Activated T-helper 9 cell treated with anti-CD3 and anti-CD28 coated beads, Interleukin-2, amount 50 U/mL, for 16 hours (primary cell): ENCODE measurements at regions not wholly inside any gene's neighbourhood (a gene's known extent, or its start where the extent isn't known, plus 50 kb on each side); places are given as distances from the start of the nearest gene placed in this dataset.
"Not testable (repeated sequence)": the region's sequence is repeated elsewhere in the genome, so short reads cannot be mapped to it uniquely, and the experiment has no call there.

ENCODE experiments used
- DNase-seq: peaks from one replicate; pipeline ENCODE4 v3.0.0-alpha.2; 2020; ENCODE audit warnings: low read depth

DNA sequence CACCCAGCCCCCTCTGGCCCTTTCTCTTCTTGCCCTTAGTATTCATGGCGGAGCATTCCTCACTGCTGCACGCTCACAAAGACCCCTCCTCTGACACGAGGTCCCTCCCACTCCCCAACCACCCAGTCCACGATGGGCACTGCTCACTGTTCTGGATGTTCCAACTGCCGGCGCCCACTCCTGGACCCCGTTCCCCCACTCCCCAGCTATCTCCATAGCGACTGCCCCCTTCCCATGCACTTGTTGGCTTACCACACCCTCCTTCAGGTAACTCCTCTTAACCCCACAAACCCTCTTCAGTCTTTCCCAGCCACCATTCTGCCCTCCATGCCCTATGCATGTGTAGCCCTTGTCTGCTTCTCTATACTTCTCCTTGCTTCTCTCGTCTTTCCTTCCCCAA, 961.5 kb upstream of the DEFB115 start:
- DNase-seq, result not testable (repeated sequence)

DNA sequence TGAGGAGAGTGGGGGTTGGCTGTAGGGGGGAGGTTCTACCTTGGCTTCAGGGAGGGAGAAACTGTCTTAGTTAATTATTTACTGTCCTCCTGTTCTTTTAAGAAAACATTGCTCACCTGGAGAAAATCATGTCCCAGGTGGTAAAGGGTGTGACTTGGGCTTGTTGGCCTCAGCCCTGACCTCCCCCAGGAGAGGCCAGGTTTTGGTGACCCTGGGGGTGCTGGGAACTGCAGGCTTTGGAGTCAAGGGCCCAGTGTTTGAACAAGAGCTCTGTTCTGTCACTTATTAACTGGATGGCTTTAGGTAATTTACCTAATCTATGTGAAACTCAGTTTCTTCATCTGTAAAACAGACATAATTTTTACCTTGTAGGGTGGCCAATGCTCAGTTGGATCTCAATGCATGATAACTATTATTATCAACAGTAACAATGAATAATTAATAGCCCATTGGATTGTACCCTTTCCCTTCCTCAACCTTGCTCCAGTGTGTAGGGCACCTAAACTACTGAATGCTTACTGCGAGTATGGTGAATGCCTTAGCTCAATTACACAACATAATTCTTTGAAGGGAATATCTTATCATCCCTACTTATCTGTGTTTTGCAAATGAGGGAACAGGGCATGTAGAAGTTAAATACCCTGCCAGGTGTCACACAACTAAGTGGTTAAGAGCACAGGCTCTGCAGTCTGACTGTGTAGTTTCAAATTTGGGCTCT, 959.4 kb upstream of the DEFB115 start:
- DNase-seq, result not testable (repeated sequence)

DNA sequence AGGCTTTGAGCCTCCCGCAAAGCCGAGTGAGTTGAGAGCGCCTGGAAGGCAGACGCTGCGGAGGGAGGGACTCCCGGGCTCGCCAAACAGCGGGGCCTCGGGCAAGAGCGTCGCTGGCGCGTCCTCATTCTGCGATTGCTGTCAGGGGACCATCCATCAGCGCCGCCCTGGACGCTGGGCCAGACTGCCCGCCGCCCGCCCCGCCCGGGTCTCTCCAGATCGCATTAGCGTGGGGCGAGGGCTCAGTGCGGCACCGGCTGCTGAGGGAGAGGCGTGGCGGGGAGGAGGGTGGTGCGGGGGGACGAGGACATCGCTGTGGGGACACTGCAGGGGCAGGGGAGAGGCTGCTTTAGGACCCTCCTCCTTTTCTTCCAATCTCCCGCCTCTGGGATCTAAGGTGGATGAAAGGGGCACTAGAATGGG, 957.2 kb upstream of the DEFB115 start:
- DNase-seq, result not testable (repeated sequence)

DNA sequence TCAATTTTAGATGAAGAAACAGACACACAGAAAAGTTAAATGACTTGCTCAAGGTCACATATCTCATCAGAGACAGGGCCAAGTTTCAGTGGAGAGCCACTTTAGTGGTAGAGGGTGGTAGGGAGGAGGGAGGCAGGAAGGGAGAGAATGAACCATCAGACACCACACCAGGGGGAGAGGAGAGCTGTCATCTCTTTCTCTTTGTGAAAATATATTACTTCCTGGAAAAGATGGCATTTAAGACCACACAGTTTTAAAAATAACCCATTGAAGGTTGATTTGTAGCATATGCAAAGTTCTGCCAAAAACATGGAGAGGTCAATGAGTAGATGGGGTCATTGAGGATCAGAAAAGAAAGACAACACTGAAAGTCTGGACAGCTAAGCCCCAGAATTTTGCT, 954.7 kb upstream of the DEFB115 start:
- DNase-seq, result not testable (repeated sequence)

DNA sequence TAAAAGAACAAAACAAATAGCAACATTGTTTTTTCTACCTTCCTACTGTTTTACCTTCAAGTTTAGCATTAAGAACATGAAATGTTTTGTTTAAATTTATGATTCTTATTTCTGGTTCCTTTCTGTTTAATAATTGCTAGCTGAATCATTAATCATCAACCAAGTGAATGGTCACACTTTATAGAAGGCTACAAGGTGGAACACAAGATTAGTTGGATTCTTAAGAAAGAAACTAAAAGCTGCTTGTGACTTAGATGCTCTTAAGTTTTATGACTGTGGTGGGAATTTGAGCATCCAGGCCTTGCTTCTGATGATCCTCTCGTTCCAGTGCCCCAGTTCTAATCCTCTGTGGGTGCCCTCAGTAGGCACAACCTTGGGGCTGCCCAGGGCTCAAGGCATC, 947.5 kb upstream of the DEFB115 start:
- DNase-seq, result not testable (repeated sequence)

DNA sequence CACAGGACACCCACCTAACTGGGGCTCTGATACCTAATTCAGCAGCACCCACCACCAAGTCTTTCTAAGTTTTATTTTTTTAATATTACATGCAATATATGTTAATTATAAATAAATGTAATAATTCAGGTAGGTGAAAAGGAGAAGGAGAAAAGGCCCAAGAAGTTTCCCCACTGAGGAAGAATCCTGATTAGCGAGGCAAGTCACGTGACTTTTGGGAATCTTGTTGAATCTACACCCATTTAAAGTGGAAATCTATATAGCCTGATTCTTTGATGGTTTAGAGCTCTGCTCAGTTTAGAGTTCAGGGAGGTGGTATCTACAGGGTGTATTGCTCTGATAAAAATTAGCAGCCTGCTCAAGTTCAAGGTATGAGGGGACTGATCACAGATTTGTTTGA, 947.1 kb upstream of the DEFB115 start:
- not testable (repeated sequence) for DNase-seq

DNA sequence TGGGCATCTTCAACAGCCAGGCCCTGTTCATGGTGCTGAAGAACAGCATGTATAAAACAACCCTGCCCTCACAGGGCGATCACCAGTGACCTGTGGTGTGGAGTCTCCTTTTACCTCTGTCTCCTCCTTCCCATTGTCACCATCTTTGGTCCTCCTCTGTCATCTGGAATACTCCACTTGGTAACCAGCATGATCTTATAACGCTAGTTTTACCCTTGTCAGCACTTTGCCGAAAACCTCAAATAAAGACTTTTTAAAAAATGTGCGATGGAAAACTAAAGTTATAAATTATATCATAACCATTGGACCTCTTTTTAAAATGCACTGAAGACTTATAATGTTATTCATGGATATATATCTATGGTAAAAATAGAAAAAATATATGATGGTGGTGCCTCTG, 945.2 kb upstream of the DEFB115 start:
- not testable (repeated sequence) for DNase-seq

DNA sequence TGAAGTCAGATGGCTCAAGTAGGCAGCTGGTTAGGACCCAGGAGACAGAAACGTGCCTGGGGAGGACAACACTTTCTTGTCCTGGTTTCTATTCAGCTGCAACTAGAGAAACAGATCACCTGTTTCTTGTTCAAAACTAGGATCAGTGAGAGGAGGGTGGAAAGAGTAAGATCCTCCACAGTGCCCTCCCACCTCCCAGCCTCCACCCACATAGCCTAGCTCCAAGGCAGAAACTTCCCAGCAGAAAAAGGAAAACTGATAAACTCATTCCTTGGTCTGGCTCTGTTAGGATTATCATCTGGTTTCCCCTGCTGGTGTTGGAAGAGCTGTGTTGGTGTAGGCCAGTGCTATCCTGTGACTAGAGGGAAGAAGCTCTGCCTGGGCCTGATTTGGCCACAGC, 943.8 kb upstream of the DEFB115 start:
- DNase-seq, result not testable (repeated sequence)

DNA sequence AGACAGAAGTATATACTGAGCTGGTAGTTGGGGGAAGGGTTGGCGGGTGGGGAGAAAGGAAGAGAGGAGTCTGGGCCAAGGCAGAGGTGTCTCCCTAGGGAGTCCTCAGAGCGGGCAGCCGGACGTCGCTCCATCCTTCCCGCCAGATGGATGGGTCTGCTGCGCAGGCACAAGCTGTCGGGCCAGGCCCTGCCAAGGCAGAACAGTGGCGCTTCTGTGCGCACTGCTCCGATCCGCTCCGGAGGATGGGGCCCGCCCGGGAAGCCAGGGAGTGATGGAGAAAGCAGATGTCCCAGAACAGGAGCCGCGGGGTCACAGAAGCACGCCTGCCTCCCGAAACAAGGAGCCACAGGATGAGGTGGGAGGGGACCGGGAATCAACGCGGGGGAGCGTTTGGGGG, 941.4 kb upstream of the DEFB115 start:
- DNase-seq, result not testable (repeated sequence)

DNA sequence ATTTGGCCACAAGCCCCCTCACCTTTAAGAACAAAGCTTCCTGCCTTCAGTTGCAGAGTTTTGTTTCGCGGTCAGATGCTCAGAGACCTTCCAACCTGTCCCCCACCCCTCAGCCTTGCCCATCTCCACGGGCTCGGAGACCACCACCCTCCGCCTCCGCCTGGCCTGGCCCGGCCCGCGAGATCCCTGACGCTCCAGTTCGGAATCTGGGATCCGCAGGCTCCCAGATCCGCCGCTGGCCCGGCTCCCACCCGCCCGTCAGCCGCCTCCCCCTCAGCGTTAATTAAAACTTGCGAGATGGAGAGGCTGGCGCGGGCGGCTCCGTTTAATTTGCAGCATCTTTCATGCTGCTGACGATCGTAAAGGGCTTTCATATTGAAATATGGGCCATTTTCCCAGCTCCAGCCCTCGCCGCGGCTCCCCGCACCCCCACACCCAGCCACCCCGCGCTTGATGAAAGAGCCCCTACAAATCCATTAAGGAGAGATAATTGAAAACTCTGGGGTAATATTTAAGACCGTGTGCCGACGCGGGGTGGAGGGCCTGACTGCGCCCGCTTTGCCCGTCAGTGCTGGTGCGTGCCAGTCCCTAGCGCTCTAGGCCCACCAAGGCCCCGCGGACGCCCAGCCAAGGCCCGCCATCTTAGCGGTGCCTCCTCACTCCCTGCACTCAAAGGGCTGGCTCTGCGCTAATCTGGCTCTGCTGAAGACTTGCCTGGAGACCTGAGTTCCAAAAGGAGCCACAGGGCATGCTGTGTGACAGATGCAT, 940.7 kb upstream of the DEFB115 start:
- DNase-seq, result not testable (repeated sequence)

DNA sequence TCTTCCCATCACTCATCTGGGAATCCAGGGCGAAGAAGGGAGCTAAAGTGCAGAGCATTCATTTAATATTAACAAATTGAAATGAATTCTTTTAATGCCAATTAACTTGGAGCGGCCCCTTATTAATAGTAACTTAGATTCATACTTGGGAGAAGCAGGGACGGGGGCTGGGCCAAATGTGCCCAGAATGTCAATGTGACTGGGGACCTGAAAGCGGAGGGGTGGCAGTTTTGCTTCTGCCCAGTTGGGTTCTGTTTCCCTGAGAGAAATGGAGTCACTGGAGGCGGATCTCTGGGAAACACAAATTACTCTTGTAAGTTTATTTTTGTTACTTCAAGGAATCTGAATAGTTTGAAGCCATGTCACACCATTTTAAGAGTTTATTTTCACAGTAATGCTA, 923.7 kb upstream of the DEFB115 start:
- DNase-seq, result not testable (repeated sequence)

DNA sequence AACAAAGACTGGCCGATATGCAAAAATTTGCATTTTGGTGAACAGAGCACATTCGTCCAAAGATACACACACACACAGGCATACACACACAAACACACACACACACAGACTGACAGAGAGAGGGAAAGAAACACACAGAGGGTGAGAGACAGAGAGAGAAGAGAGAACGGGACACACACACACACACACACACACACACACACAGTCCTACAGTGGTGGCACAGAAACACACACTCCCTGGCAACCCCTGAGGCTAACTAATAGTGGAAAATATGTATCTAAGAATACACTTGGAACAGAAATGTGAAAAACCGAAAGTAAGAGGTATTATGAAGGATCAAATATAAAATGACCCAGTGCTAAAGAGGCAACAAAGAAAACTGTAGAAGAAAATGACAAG, 919.9 kb upstream of the DEFB115 start:
- not testable (repeated sequence) for DNase-seq

DNA sequence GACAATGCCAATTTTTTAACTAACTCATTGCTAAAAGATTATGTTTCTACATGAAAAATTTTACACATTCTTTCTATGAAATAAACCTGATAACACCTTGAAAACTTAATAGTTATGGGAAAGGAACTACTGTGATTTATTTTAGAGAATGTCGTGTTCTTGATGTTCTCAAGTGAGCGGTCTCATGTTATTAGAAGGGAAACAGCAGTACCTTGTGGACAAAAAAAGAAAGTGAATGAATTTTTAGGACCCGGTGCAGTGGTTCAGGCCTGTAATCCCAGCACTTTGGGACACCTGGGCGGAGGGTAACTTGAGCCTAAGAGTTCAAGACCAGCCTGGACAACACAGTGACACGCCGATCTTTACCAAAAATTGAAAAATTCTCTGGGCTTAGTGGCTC, 908.5 kb upstream of the DEFB115 start:
- not testable (repeated sequence) for DNase-seq

DNA sequence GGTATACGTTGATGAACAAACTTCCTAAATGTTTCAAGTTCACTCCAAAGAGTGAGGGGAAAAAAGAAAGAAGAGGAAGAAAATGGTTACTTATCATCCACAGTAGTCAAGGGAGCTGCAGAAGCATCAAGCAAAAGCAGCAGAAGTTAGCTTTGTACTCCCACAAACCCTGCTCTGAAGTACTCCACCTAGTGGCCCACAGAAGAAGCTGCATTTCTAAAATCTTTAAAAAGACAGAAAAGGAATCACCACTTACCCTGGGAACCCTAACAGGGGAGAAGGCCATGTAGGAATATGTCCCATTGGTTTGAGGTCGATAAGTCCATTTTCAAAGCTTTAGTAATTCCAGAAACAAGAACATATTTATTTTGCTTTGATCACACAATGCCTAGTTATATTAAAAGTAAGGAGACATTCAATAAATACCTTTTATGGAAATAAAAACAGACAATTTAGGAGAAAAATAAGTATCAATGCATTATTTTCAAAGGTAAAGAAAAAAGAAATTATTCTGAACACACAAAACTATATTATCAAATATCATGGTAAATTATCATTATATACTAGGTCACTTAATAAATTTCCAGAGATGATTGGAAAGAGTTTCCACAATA, 900.5 kb upstream of the DEFB115 start:
- not testable (repeated sequence) for DNase-seq

DNA sequence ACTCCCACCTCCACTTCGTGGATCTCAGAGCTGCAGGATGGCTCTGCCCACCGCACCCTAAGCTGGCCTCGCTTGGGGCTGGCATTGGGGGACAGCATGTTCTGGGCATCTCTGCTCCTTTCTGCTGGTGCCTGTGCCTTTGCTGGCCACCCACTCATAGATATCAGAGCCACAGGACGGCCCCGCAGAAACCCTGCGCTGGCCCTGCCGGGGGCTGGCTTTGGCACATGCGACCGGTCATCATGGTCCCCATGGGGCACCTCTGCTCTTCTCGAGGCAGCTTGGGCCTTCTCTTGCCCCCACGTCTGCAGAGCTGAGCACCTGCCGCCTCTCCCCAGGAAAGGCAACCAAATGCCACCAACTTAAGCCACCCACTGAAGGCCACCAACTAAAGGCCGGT, 895.7 kb upstream of the DEFB115 start:
- DNase-seq, result not testable (repeated sequence)

DNA sequence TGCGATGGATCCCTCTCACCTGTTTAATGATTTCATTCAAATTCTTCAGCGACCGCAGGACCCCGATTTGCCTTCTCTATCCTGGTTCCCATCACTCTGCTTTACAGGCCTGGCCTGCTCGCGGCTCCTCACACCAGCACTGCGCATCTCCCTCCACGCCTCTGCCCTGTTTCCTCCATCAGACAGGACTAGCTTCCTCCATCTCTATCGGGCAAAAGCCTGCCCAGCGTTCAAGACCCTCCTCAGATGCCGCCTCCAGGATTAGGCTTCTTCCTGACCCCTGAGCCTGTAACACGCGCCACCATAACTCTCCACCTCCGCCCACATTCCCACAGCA, 881.1 kb upstream of the DEFB115 start:
- DNase-seq, result not testable (repeated sequence)

DNA sequence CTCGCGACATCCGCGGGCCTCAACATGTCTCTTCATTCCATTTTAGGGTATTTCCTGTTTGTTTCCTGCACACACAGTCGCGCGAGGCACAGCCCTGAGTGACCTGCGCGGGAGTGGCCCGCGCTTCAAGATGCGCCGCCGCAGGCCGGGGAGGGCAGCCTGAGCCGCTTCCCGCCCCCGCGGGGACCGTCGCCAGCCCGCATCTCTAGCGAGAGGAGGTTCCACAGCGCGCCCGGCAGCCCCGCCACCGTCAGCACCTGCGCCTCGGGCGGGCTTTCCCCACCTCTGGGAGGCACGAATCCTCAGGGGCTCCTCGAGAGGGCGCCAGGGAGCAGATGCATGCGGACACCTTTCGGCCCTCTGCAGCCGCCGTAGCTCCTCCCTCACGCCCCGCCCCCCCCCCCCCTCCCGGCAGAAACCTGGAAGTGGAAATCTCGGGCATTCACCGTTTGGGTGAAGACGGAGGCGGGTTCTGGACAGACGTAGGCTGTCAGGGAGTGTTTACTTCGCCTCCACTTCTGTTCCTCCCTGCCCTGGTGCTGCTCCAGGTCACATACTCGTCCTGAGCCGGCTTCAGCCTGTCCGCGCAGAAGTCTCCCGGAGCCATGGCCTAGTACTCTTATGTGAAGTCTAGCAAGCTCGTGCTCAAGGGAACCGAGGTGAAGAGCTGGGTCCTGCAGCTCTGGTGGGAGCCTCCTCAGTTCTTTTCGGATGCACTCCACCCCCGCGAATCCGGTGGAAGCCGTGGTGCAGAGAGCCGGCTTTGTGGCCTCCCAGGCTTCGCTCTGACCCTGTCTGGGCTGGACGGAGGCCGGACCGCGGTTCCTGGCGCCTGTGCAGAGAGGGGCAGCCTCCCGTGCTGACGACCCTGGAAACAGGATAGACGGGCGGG, 880.5 kb upstream of the DEFB115 start:
- peak; percentile 85 for DNase-seq

DNA sequence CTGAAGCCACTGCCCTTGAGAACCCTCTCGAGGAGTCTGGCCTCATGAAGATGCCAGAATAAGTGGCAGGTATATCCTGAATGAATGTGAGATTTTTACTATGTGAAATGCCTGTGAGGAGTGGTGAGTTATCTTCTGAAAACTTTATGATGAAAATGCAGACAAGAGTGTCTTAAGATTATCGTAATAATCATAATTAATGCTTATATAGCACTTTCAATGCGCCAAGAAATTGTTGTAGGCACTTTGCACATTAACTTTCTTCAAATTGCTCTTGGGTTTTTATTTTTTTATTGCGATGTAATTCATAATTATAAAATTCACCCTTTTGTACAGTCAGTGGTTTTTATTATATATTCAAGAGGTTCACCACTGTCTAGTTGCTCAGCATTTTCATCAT, 879.1 kb upstream of the DEFB115 start:
- DNase-seq, result not testable (repeated sequence)

DNA sequence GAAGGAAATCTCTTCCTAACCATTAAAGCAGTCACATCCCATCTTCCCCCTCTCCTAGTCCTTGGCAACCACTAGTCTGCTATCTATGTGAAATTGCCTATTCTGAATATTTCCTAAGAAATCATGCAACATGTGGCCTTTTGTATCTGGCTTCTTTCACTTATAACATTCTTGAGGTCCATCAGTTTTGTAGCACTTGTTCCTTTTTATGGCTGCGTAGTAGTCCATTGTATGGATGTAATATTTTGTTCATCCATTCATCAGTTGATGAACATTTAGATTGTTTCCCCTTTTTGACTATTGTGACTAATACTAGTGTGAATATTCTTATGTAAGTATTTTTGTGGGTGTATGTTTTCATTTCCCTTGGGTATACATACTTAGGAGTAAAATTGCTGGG, 878.7 kb upstream of the DEFB115 start:
- DNase-seq, result not testable (repeated sequence)

DNA sequence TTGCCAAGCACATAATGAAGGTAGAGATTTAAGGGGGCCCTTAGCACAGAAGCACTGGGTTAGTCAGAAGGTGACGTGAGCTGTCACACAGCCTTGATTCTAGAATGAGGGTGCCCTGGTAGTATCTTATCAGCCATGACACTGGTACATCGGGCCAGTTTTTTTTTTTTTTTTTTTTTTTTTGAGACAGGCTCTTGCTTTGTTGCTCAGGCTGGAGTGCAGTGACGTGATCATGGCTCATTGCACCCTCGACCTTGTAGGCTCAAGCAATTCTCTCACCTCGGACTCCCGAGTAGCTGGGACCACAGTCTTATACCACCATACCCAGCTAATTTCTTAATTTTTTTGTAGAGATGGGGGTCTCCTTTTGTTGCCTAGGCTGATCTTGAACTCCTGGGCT, 872.6 kb upstream of the DEFB115 start:
- DNase-seq, result not testable (repeated sequence)

DNA sequence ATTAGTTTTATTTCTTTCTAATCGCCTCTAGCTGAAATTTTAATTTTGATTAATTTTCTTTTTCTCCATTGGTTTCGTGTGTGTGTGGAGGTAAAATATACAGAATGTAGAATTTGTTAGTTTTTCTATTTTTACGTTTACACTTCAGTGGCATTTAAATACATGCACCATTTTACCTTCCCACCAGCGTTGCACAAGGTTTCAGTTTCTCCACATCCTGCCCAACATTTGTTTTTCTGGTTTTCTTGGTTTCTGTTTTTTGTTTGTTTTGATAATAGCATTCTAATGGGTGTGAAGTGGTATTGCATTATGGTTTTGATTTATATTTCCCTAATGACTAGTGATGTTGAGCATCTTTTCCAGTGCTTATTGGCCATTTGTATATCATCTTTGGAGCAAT, 871.4 kb upstream of the DEFB115 start:
- not testable (repeated sequence) for DNase-seq

DNA sequence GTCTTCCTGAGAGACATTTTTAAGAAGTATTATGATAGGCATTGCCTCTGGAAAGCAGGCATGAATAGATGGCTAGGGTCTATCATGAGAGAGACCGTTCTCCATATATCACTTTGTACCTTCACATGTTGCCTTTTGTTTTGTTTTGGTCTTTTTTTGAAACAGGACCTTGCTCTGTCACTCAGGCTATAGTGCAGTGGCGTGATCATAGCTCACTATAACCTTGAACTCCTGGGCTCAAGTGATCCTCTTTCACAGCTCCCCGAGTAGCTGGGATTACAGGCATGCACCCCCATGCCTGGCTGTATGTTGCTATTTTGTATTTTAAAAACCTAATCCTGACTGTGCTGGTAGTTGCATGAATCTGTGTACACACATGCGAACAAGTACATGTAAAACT, 869.6 kb upstream of the DEFB115 start:
- DNase-seq, result not testable (repeated sequence)
